Skin of body (tissue), 1 donor: ENCODE measurements at regions not wholly inside any gene's neighbourhood (a gene's known extent, or its start where the extent isn't known, plus 50 kb on each side); places are given as distances from the start of the nearest gene placed in this dataset.
A peak's percentile ranks its signal among the peaks of the same experiment; 100 is the strongest.

ENCODE experiments used
- DNase-seq: peaks from one replicate; lab custom pipeline; 2025; lab: John Stamatoyannopoulos, UW

GRCh38 chr3:147755310-147755709, 346.1 kb downstream of the ZIC1 start:
- no peak for DNase-seq

DNA sequence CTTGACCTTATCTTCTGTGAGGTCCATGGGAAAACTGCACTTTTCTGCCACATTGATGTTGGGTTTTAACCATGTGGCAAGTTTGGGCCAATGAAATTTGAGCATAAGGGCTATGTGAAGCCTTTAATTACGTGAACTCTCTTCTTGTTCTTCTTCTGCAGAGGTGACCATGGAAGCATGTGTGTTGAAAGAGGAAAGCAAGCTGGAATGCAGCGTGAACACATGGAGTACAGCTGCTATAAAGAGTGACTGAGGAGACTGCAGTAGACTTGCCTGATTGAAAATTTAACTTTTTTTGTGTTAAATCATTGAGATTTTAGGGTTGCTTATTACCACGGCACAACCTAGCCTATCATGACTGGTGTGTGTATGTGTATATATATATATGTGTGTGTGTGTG, 347.3 kb downstream of the ZIC1 start:
- no peak for DNase-seq

- no peak for DNase-seq
Measured at GRCh38 chr3:147757866-147758265, 348.7 kb downstream of the ZIC1 start.

DNA sequence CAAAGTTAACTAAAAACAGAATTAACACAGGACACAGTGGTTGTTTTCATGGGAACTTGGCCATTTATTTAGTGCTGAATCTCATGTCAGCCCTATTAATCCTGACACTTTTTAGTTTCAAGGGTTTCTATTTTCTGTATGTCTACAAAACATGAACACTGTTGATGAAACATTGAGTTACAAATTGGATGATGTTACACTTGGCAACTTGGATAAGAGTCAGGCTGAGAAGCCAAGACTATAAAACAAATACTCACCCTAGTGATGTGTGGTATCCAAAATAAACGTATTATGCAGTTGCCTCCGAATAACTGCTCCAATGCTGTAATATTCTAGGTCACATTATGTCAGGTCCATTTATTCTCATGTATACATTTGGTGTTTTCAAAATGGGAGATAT, 349.6 kb downstream of the ZIC1 start:
- peak; percentile 74 for DNase-seq

GRCh38 chr3:147760085-147760484, 350.9 kb downstream of the ZIC1 start:
- no peak for DNase-seq

- no peak for DNase-seq
Measured at GRCh38 chr3:147760941-147761340, 351.8 kb downstream of the ZIC1 start.

DNA sequence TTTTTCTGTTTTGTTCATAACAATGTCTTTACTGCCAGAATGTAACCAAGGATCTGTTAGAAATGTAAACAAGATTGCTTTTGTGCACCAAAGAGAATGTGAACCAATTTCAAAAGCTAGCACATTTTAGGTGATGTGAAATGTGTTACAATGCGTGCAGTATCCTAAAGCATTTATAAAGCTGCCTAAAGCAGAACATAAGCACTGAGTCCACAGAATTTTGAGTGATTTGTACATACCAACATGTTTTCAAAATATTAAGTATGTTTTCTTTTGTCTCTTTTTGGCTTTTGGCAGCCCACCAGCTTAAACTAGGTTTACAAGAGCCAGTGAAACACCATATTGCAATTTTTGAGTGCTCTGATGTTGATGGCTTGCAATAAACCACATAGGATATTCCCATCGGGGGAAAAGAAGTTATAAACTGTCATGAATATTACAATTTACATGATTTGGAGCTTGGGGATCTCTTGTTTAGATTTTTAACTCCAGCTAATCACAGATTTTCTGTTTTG, 364.0 kb downstream of the ZIC1 start:
- peak; percentile 4 for DNase-seq

GRCh38 chr3:147775411-147775810, 366.2 kb downstream of the ZIC1 start:
- no peak for DNase-seq

GRCh38 chr3:147775816-147776530, 366.8 kb downstream of the ZIC1 start:
- DNase-seq, result no peak

- DNase-seq, result no peak
Measured at GRCh38 chr3:147793841-147794240, 384.7 kb downstream of the ZIC1 start.

GRCh38 chr3:147794596-147794995, 385.4 kb downstream of the ZIC1 start:
- no peak for DNase-seq

- DNase-seq, result no peak
Measured at GRCh38 chr3:147795418-147795817, 386.3 kb downstream of the ZIC1 start.

GRCh38 chr3:147797095-147797494, 387.9 kb downstream of the ZIC1 start:
- DNase-seq, result peak; percentile 1

GRCh38 chr3:147799601-147800000, 390.4 kb downstream of the ZIC1 start:
- no peak for DNase-seq

- DNase-seq, result no peak
Measured at GRCh38 chr3:147807776-147808175, 398.6 kb downstream of the ZIC1 start.

- no peak for DNase-seq
Measured at GRCh38 chr3:147809206-147809605, 400.0 kb downstream of the ZIC1 start.

- no peak for DNase-seq
Measured at GRCh38 chr3:147812186-147812911, 403.2 kb downstream of the ZIC1 start.

DNA sequence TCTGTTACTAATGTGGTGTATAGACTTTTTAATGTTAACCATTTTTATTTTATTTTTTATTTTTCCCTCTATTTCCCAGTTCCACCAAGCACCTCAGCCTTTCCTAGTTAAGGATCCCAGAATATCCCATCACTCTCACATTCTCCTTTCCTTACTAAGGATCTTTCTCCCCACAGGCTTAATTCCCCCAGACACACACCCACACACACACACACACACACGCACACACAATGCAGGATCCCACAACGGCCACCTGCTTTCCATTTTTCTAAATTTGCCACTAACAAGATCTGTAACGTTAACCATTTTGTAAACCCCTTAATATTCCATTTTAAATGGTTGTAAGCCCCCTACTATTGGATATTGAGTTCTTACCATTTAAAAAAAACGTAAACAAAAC, 404.1 kb downstream of the ZIC1 start:
- DNase-seq, result no peak

DNA sequence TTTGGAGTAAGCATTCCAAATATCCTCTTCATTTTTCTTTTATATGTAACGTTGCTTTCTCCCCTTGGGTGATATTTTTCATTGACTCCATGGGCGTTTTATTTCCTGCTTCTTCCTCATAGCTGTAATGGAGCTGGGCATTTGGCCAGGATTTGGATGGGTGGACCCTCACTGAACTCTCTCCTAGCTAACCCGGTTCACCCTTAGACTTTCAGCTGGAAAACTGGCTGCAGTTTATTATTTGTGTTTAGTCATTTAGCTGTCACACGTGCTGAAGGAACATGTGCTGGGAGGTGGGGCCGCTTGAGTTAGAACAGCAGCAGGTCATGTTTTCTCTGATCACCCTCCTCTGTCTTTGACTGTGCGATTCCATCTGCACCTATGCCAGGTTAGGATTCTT, 407.6 kb downstream of the ZIC1 start:
- peak; percentile 91 for DNase-seq

DNA sequence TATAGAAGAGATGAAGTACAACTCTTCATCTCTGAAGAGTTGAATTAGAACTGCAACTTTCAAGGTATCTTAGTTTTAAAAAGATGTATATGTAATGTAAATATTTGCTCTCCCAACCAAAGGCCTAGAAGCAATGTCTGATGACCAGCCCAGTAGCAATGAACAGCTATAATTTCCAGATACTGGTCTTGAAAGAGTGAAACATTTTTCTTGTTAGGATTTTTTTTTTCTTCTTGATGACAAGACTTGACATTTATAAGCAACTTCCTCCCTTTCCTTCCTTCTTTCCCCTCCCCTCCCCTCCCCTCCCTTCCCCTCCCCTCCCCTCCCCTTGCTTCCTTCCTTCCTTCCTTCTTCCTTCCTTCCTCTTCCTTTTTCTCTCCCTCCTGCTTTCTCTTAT, 423.4 kb downstream of the ZIC1 start:
- DNase-seq, result no peak

DNA sequence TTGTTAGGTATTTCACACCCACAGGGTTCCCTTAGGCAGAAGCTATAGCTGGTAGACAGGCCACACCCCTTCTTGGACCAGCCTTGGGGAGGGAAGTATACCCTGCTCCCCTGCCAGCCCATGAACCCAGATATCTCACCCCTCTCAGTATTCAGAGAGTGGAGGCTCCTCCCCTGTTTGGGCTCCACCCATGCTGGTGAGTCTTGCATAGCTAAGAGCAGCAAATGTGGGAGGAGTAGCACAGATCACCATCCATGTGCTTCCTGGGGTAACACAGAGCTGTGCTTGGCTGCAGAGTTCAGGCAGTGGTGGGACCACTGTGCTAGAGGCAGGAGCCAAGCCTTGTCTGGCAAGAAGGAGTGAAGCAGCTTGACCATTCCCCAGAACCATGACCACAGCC, 427.2 kb downstream of the ZIC1 start:
- DNase-seq, result no peak

- no peak for DNase-seq
Measured at GRCh38 chr3:147838652-147839051, 429.5 kb downstream of the ZIC1 start.

GRCh38 chr3:147843331-147843730, 434.2 kb downstream of the ZIC1 start:
- DNase-seq, result no peak
